SK-N-SH treated with all-trans-retinoic acid at 6 μM for 48 hours (cell line): ENCODE measurements at regions not wholly inside any gene's neighbourhood (a gene's known extent, or its start where the extent isn't known, plus 50 kb on each side); places are given as distances from the start of the nearest gene placed in this dataset.

Experiments
- ATAC-seq: fragments of 200-7000 bp; cut with Tn5 transposase; 3 replicates; pipeline ENCODE4 v1.9.1; 2020; ENCODE audit warnings: mild to moderate bottlenecking, moderate library complexity
- ARNTL ChIP-seq: fragments of 450-650 bp; formaldehyde crosslinking; IDR thresholded peaks from 2 replicates; pipeline ENCODE4 v1.5.0; 2020; ENCODE audit warnings: low read depth, mild to moderate bottlenecking, moderate library complexity, borderline replicate concordance
- BACH2 ChIP-seq: fragments of 250-450 bp; sonication (Bioruptor Pico); IDR thresholded peaks from 2 replicates; pipeline ENCODE4 v1.9.0; 2021; ENCODE audit warnings: mild to moderate bottlenecking, borderline replicate concordance
- CSDC2 ChIP-seq: fragments of 250-450 bp; sonication (Bioruptor Pico); IDR thresholded peaks from 2 replicates; pipeline ENCODE4 v1.5.0; 2020; ENCODE audit warnings: mild to moderate bottlenecking, moderate library complexity
- ESRRG ChIP-seq: fragments of 250-450 bp; sonication (Bioruptor Pico); IDR thresholded peaks from 2 replicates; pipeline ENCODE4 v1.6.1; 2021; ENCODE audit warnings: mild to moderate bottlenecking
- GLIS3 ChIP-seq: fragments of 250-450 bp; sonication (Bioruptor Pico); IDR thresholded peaks from 2 replicates; pipeline ENCODE4 v1.5.0; 2020; ENCODE audit warnings: mild to moderate bottlenecking, moderate library complexity
- ISL1 ChIP-seq: fragments of 250-450 bp; sonication (Bioruptor Pico); IDR thresholded peaks from 2 replicates; pipeline ENCODE4 v2.1.2; 2022; ENCODE audit warnings: mild to moderate bottlenecking, moderate library complexity
- OSR1 ChIP-seq: fragments of 250-450 bp; sonication (Bioruptor Pico); IDR thresholded peaks from 2 replicates; pipeline ENCODE4 v1.8.0; 2022; ENCODE audit warnings: moderate library complexity, mild to moderate bottlenecking, inconsistent platforms
- PPARA ChIP-seq: fragments of 250-450 bp; sonication (Bioruptor Pico); IDR thresholded peaks from 2 replicates; pipeline ENCODE4 v1.5.0; 2020; ENCODE audit warnings: mild to moderate bottlenecking, borderline replicate concordance
- RARB ChIP-seq: fragments of 250-450 bp; sonication (Bioruptor Pico); IDR thresholded peaks from 2 replicates; pipeline ENCODE4 v1.8.0; 2021; ENCODE audit warnings: mild to moderate bottlenecking, moderate library complexity
- SNAI2 ChIP-seq: fragments of 250-450 bp; sonication (Bioruptor Pico); IDR thresholded peaks from 2 replicates; pipeline ENCODE4 v1.5.0; 2020; ENCODE audit warnings: mild to moderate bottlenecking, moderate library complexity
- TOX ChIP-seq: fragments of 250-450 bp; sonication (Bioruptor Pico); IDR thresholded peaks from 2 replicates; pipeline ENCODE4 v1.8.0; 2021; ENCODE audit warnings: mild to moderate bottlenecking, moderate library complexity, borderline replicate concordance
- ZC3H10 ChIP-seq: fragments of 250-450 bp; sonication (Bioruptor Pico); IDR thresholded peaks from 2 replicates; pipeline ENCODE4 v1.5.1; 2021; ENCODE audit warnings: mild to moderate bottlenecking, moderate library complexity
- ZFP3 ChIP-seq: fragments of 250-450 bp; sonication (Bioruptor Pico); IDR thresholded peaks from 2 replicates; pipeline ENCODE4 v1.5.0; 2020; ENCODE audit warnings: mild to moderate bottlenecking, moderate library complexity
- ZFP30 ChIP-seq: fragments of 450-650 bp; formaldehyde crosslinking; IDR thresholded peaks from 2 replicates; pipeline ENCODE4 v1.5.0; 2022; ENCODE audit warnings: mild to moderate bottlenecking, moderate library complexity
- ZNF565 ChIP-seq: fragments of 450-650 bp; formaldehyde crosslinking; conservative IDR thresholded peaks from 2 replicates; pipeline ENCODE4 v1.5.0; 2020; ENCODE audit warnings: low read depth, mild to moderate bottlenecking, moderate library complexity
- ZNF70 ChIP-seq: fragments of 450-650 bp; formaldehyde crosslinking; IDR thresholded peaks from 2 replicates; pipeline ENCODE4 v1.5.0; 2020; ENCODE audit warnings: mild to moderate bottlenecking, moderate library complexity
- ZNF8 ChIP-seq: fragments of 450-650 bp; formaldehyde crosslinking; IDR thresholded peaks from 2 replicates; pipeline ENCODE4 v1.5.0; 2020; ENCODE audit warnings: mild to moderate bottlenecking, moderate library complexity
- TF ChIP-seq, protein P1 (sequence below): fragments of 250-450 bp; sonication (Bioruptor Pico); IDR thresholded peaks from 2 replicates; pipeline ENCODE4 v1.5.0; 2020; ENCODE audit warnings: mild to moderate bottlenecking, moderate library complexity
- TF ChIP-seq, protein P2 (sequence below): fragments of 250-450 bp; sonication (Bioruptor Pico); IDR thresholded peaks from 2 replicates; pipeline ENCODE4 v1.8.0; 2021; ENCODE audit warnings: low read depth, mild to moderate bottlenecking, moderate library complexity, borderline replicate concordance
- TF ChIP-seq, protein P3 (sequence below): fragments of 250-450 bp; sonication (Bioruptor Pico); IDR thresholded peaks from 2 replicates; pipeline ENCODE4 v1.5.1; 2021; ENCODE audit warnings: mild to moderate bottlenecking, moderate library complexity
- TF ChIP-seq, protein P4 (sequence below): fragments of 250-450 bp; sonication (Bioruptor Pico); IDR thresholded peaks from 2 replicates; pipeline ENCODE4 v1.8.0; 2020; ENCODE audit warnings: mild to moderate bottlenecking, moderate library complexity, borderline replicate concordance
- TF ChIP-seq, protein P5 (sequence below): fragments of 250-450 bp; sonication (Bioruptor Pico); IDR thresholded peaks from 2 replicates; pipeline ENCODE4 v1.5.1; 2020; ENCODE audit warnings: low read depth, mild to moderate bottlenecking, moderate library complexity

DNA sequence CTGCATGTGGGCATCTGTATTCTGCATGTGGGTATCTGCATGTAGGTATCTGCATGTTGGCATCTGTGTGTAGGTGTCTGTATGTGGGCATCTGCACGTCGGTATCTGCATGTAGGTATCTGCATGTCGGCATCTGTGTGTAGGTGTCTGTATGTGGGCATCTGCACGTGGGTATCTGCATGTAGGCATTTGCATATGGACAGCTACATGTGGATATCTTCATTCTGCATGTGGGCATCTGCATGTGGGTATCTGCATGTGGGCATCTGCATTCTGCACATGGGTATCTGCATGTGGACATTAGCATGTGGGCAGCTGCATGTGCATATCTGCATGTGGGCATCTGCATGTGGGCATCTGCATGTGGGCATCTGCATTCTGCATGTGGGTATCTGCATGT, 537.4 kb downstream of the RNF144A start:
- TF ChIP-seq, protein P1, sequence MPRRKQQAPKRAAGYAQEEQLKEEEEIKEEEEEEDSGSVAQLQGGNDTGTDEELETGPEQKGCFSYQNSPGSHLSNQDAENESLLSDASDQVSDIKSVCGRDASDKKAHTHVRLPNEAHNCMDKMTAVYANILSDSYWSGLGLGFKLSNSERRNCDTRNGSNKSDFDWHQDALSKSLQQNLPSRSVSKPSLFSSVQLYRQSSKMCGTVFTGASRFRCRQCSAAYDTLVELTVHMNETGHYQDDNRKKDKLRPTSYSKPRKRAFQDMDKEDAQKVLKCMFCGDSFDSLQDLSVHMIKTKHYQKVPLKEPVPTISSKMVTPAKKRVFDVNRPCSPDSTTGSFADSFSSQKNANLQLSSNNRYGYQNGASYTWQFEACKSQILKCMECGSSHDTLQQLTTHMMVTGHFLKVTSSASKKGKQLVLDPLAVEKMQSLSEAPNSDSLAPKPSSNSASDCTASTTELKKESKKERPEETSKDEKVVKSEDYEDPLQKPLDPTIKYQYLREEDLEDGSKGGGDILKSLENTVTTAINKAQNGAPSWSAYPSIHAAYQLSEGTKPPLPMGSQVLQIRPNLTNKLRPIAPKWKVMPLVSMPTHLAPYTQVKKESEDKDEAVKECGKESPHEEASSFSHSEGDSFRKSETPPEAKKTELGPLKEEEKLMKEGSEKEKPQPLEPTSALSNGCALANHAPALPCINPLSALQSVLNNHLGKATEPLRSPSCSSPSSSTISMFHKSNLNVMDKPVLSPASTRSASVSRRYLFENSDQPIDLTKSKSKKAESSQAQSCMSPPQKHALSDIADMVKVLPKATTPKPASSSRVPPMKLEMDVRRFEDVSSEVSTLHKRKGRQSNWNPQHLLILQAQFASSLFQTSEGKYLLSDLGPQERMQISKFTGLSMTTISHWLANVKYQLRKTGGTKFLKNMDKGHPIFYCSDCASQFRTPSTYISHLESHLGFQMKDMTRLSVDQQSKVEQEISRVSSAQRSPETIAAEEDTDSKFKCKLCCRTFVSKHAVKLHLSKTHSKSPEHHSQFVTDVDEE (CRISPR knock-in tag): no peak
- no peak for ATAC-seq

DNA sequence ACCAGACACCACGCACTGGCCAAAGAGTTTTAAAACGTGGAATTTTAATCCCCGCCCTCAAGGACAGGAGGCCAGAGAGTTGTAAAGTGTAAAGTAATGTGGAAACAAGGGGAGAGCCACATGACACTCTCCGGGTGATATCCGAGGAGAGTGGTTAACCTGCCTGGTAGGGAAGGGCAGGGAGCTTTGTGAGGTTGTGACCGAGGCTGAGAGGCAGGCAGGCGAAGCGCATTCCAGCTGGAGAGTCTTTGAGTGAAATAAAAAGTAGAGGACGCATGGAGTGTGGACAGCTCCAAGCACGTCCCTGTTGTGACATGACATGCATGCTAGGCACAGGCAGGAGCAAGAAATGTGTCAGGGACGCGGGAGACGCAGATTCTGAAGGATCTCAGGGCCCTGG, 539.5 kb downstream of the RNF144A start:
- TF ChIP-seq ZC3H10 (CRISPR knock-in tag) (no peak), ARNTL (CRISPR knock-in tag) (no peak), PPARA (no peak), ISL1 (CRISPR knock-in tag) (no peak), SNAI2 (CRISPR knock-in tag) (no peak), ZFP3 (no peak), ZNF70 (CRISPR knock-in tag) (no peak), GLIS3 (CRISPR knock-in tag) (no peak), CSDC2 (CRISPR knock-in tag) (no peak), ZFP30 (no peak), TOX (no peak), RARB (CRISPR knock-in tag) (no peak), ZNF565 (CRISPR knock-in tag) (no peak), ESRRG (no peak), ZNF8 (CRISPR knock-in tag) (no peak), BACH2 (CRISPR knock-in tag) (no peak)
- TF ChIP-seq, protein P2, sequence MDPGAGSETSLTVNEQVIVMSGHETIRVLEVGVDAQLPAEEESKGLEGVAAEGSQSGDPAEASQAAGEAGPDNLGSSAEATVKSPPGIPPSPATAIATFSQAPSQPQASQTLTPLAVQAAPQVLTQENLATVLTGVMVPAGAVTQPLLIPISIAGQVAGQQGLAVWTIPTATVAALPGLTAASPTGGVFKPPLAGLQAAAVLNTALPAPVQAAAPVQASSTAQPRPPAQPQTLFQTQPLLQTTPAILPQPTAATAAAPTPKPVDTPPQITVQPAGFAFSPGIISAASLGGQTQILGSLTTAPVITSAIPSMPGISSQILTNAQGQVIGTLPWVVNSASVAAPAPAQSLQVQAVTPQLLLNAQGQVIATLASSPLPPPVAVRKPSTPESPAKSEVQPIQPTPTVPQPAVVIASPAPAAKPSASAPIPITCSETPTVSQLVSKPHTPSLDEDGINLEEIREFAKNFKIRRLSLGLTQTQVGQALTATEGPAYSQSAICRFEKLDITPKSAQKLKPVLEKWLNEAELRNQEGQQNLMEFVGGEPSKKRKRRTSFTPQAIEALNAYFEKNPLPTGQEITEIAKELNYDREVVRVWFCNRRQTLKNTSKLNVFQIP (CRISPR knock-in tag): no peak
- TF ChIP-seq, protein P3, sequence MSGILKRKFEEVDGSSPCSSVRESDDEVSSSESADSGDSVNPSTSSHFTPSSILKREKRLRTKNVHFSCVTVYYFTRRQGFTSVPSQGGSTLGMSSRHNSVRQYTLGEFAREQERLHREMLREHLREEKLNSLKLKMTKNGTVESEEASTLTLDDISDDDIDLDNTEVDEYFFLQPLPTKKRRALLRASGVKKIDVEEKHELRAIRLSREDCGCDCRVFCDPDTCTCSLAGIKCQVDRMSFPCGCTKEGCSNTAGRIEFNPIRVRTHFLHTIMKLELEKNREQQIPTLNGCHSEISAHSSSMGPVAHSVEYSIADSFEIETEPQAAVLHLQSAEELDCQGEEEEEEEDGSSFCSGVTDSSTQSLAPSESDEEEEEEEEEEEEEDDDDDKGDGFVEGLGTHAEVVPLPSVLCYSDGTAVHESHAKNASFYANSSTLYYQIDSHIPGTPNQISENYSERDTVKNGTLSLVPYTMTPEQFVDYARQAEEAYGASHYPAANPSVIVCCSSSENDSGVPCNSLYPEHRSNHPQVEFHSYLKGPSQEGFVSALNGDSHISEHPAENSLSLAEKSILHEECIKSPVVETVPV: no peak
- TF ChIP-seq, protein P4, sequence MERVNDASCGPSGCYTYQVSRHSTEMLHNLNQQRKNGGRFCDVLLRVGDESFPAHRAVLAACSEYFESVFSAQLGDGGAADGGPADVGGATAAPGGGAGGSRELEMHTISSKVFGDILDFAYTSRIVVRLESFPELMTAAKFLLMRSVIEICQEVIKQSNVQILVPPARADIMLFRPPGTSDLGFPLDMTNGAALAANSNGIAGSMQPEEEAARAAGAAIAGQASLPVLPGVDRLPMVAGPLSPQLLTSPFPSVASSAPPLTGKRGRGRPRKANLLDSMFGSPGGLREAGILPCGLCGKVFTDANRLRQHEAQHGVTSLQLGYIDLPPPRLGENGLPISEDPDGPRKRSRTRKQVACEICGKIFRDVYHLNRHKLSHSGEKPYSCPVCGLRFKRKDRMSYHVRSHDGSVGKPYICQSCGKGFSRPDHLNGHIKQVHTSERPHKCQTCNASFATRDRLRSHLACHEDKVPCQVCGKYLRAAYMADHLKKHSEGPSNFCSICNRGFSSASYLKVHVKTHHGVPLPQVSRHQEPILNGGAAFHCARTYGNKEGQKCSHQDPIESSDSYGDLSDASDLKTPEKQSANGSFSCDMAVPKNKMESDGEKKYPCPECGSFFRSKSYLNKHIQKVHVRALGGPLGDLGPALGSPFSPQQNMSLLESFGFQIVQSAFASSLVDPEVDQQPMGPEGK (CRISPR knock-in tag): no peak
- TF ChIP-seq, protein P5, sequence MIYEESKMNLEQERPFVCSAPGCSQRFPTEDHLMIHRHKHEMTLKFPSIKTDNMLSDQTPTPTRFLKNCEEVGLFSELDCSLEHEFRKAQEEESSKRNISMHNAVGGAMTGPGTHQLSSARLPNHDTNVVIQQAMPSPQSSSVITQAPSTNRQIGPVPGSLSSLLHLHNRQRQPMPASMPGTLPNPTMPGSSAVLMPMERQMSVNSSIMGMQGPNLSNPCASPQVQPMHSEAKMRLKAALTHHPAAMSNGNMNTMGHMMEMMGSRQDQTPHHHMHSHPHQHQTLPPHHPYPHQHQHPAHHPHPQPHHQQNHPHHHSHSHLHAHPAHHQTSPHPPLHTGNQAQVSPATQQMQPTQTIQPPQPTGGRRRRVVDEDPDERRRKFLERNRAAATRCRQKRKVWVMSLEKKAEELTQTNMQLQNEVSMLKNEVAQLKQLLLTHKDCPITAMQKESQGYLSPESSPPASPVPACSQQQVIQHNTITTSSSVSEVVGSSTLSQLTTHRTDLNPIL (CRISPR knock-in tag): no peak
- no peak for ATAC-seq

DNA sequence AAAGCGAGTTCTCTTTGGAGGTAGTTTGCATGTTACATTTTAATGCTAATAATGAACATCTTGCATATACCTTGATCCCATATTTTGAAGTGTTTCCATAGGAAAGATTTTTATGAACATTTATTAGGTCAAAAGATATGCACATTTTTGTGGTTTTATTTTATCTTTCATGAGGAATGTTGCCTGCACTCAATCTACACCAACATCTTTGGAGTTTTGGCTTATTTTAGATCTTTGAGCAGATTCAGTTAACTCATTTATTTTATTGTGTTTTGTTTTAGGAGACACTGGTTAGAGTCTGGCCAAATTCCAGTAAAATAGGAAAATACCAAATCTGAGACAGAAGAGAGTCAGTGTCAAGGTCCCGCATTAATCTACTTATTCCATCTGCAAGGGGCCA, 540.9 kb downstream of the RNF144A start:
- ATAC-seq: peak; percentile 77
- TF ChIP-seq BACH2 (CRISPR knock-in tag) (no peak), OSR1 (CRISPR knock-in tag) (no peak), SNAI2 (CRISPR knock-in tag) (no peak), ISL1 (CRISPR knock-in tag) (peak; percentile 75)
